ENCODE measurements at regions not wholly inside any gene's neighbourhood (a gene's known extent, or its start where the extent isn't known, plus 50 kb on each side); places are given as distances from the start of the nearest gene placed in this dataset.

DNA sequence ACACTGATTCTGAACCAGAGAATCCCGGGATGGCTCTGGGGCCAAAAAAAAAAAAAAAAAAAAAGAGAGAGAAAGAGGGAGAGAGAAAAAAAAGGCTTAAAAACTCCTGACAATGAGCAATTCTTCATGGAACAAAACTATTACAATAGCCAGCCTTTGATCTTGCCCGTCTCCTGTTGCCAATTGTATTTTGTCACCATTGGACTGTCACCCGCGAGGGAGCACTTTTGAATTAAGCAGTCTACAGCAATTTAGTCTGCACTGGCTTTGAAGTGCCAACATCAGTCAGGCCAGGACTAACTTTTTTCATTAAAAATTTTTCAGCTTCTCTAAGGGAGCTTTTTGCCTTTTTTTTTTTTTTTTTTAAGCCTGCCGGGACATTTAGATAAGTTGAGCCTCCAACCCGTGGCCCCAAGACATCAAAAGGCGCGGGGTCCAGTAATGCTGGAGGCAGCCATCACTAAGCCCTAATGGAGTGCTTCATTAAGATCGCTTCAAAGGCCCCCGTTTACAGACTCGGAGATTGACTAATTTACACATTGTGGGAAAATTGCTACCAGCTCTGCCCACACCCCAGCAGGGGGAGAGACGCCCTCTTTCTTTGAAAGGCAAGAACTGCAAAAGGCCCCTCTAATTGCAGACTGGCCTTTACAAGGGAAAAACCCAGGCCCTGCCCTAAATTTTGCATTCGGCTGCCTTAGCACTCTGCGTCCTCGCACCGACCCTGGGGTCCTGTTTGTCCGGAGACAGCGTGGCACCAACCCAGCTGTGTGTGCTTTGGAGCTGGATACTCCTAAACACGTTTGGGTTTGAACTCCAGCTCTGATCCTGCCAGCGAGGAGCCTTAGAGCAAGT, 98.1 kb upstream of the MSX1 start:
- TF ChIP-seq, protein P1, sequence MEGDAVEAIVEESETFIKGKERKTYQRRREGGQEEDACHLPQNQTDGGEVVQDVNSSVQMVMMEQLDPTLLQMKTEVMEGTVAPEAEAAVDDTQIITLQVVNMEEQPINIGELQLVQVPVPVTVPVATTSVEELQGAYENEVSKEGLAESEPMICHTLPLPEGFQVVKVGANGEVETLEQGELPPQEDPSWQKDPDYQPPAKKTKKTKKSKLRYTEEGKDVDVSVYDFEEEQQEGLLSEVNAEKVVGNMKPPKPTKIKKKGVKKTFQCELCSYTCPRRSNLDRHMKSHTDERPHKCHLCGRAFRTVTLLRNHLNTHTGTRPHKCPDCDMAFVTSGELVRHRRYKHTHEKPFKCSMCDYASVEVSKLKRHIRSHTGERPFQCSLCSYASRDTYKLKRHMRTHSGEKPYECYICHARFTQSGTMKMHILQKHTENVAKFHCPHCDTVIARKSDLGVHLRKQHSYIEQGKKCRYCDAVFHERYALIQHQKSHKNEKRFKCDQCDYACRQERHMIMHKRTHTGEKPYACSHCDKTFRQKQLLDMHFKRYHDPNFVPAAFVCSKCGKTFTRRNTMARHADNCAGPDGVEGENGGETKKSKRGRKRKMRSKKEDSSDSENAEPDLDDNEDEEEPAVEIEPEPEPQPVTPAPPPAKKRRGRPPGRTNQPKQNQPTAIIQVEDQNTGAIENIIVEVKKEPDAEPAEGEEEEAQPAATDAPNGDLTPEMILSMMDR (IDR thresholded peaks at IDR 0.05) = no peak
- TF ChIP-seq POLR2A (IDR thresholded peaks at IDR 0.05) = no peak

All from esophagus squamous epithelium (tissue), 4 donors.